IMR-90 (cell line): ENCODE measurements at regions not wholly inside any gene's neighbourhood (a gene's known extent, or its start where the extent isn't known, plus 50 kb on each side); places are given as distances from the start of the nearest gene placed in this dataset.

Source experiments
- ATAC-seq: fragments of 200-7000 bp; cut with Tn5 transposase; 2 replicates; pipeline ENCODE4 v1.9.1; 2020; ENCODE audit warnings: low read depth, mild to moderate bottlenecking, moderate library complexity
- BruUV-seq: library from RNA; stranded (reverse); fragments of 400-500 nt; replicated peaks from 2 replicates; lab custom pipeline; 2021; lab: Mats Ljungman, UMichigan
- CTCF ChIA-PET: fragments of 300-600 bp; formaldehyde crosslinking; extraction: SDS; loops from one replicate; lab custom pipeline; 2021; ENCODE audit warnings: antibody characterized with exemption; lab: Yijun Ruan, JAX
- POLR2A ChIA-PET: fragments of 300-600 bp; sonication (Branson Sonifier 250); formaldehyde crosslinking; loops from one replicate; lab custom pipeline; 2022; ENCODE audit warnings: antibody characterized with exemption; ENCODE audit not compliant: unreplicated experiment; lab: Charles Lee
- DNase-seq: peaks from one replicate; pipeline ENCODE4 v3.0.0; 2013
- H2AFZ ChIP-seq: replicated peaks from 2 replicates; pipeline ENCODE3; 2013; ENCODE audit warnings: low read length, mild to moderate bottlenecking; ENCODE audit not compliant: poor library complexity
- H2AK5ac ChIP-seq: 2 replicates; pipeline ENCODE4 v1.6.1; 2013; ENCODE audit warnings: low read depth, low read length, inconsistent platforms
- H2AK9ac ChIP-seq: replicated peaks from 2 replicates; pipeline ENCODE3; 2013; ENCODE audit warnings: mild to moderate bottlenecking, low read depth, low read length, moderate library complexity; ENCODE audit not compliant: poor library complexity
- H2BK120ac ChIP-seq: 2 replicates; pipeline ENCODE4 v1.6.1; 2013; ENCODE audit warnings: low read depth, low read length, inconsistent platforms
- H2BK15ac ChIP-seq: 3 replicates; pipeline ENCODE4 v1.6.1; 2013; ENCODE audit warnings: low read depth, low read length, inconsistent platforms
- H2BK20ac ChIP-seq: 2 replicates; pipeline ENCODE4 v1.6.1; 2013; ENCODE audit warnings: low read depth, mild to moderate bottlenecking, inconsistent platforms, low read length, moderate library complexity
- H2BK5ac ChIP-seq: 2 replicates; pipeline ENCODE4 v1.6.1; 2013; ENCODE audit warnings: mild to moderate bottlenecking, low read depth, low read length, inconsistent platforms; ENCODE audit not compliant: poor library complexity, severe bottlenecking
- H3K14ac ChIP-seq: replicated peaks from 2 replicates; pipeline ENCODE4 v1.6.1; 2013; ENCODE audit warnings: low read depth, low read length, inconsistent platforms
- H3K18ac ChIP-seq: 2 replicates; pipeline ENCODE4 v1.6.1; 2013; ENCODE audit warnings: low read depth, low read length, control low read depth
- H3K23ac ChIP-seq: 2 replicates; pipeline ENCODE4 v1.6.1; 2013; ENCODE audit warnings: low read depth, low read length, inconsistent platforms
- H3K27ac ChIP-seq: 2 replicates; pipeline ENCODE4 v1.5.1; 2013; ENCODE audit warnings: mild to moderate bottlenecking, control low read depth, low read length; ENCODE audit not compliant: insufficient read depth
- H3K27me3 ChIP-seq: 2 replicates; pipeline ENCODE4 v1.6.1; 2013; ENCODE audit warnings: low read length; ENCODE audit not compliant: control insufficient read depth, insufficient read depth
- H3K36me3 ChIP-seq: 2 replicates; pipeline ENCODE4 v1.6.1; 2013; ENCODE audit warnings: low read length, mixed read lengths; ENCODE audit not compliant: control insufficient read depth, insufficient read depth
- H3K4ac ChIP-seq: 2 replicates; pipeline ENCODE4 v1.6.1; 2013; ENCODE audit warnings: low read depth, low read length, inconsistent platforms
- H3K4me1 ChIP-seq: 2 replicates; pipeline ENCODE4 v1.6.1; 2013; ENCODE audit warnings: low read length, mixed read lengths; ENCODE audit not compliant: control insufficient read depth, insufficient read depth
- H3K4me2 ChIP-seq: 2 replicates; pipeline ENCODE4 v1.6.1; 2013; ENCODE audit warnings: low read depth, mild to moderate bottlenecking, control low read depth, low read length, moderate library complexity
- H3K4me3 ChIP-seq: 2 replicates; pipeline ENCODE4 v1.5.1; 2013; ENCODE audit warnings: low read depth, mild to moderate bottlenecking, control low read depth, low read length, moderate library complexity; ENCODE audit not compliant: insufficient read depth
- H3K56ac ChIP-seq: 2 replicates; pipeline ENCODE4 v1.6.1; 2013; ENCODE audit warnings: low read length, inconsistent platforms; ENCODE audit not compliant: insufficient read depth; ENCODE audit errors: extremely low read depth
- H3K79me1 ChIP-seq, 2 experiments: 2 replicates each; pipeline ENCODE4 v1.6.1; 2013; ENCODE audit warnings: low read length in 2 of 2, inconsistent platforms in 1 of 2, low read depth in 1 of 2
- H3K9ac ChIP-seq: 2 replicates; pipeline ENCODE4 v1.6.1; 2013; ENCODE audit warnings: low read depth, low read length, control low read depth
- H3K9me1 ChIP-seq: 2 replicates; pipeline ENCODE4 v1.6.1; 2013; ENCODE audit warnings: low read length, inconsistent platforms; ENCODE audit not compliant: insufficient read depth
- H3K9me3 ChIP-seq: 2 replicates; pipeline ENCODE4 v1.6.1; 2013; ENCODE audit warnings: low read length; ENCODE audit not compliant: control insufficient read depth, insufficient read depth
- H4K20me1 ChIP-seq: 2 replicates; pipeline ENCODE4 v1.6.1; 2013; ENCODE audit warnings: low read length, inconsistent platforms; ENCODE audit not compliant: insufficient read depth
- H4K5ac ChIP-seq: 2 replicates; pipeline ENCODE4 v1.6.1; 2013; ENCODE audit warnings: mild to moderate bottlenecking, low read depth, low read length, control low read depth
- H4K8ac ChIP-seq, 2 experiments: 2 replicates each; pipeline ENCODE4 v1.6.1; 2013; ENCODE audit warnings: low read depth in 2 of 2, low read length in 2 of 2, control low read depth in 1 of 2, inconsistent platforms in 1 of 2
- H4K91ac ChIP-seq: 2 replicates; pipeline ENCODE4 v1.6.1; 2013; ENCODE audit warnings: low read depth, low read length, inconsistent platforms; ENCODE audit not compliant: insufficient read depth
- NFE2L2 ChIP-seq: fragments of 150-350 bp; IDR thresholded peaks from 2 replicates; pipeline ENCODE4 v1.6.1; 2016; ENCODE audit warnings: low read depth, mild to moderate bottlenecking, low read length
- RCOR1 ChIP-seq: IDR thresholded peaks from 2 replicates; pipeline ENCODE4 v1.6.1; 2012; ENCODE audit warnings: mild to moderate bottlenecking, low read length, improper control_type of control experiment; ENCODE audit not compliant: insufficient replicate concordance
- WGBS, 2 experiments: methylation state at CpG; one replicate each; pipeline versions ENCODE4 v1.1.5 to v1.1.7; 2013; ENCODE audit warnings: missing lambda C conversion rate in 2 of 2; ENCODE audit not compliant: insufficient read length in 1 of 2; ENCODE audit errors: extremely low coverage in 2 of 2; 5-methylcytosine and 5-hydroxymethylcytosine counted together
- dilution Hi-C: fragments of 300-500 bp; cut with HindIII; formaldehyde crosslinking; loops from one replicate; pipeline ENCODE4 v1.14.3; 2018; ENCODE audit warnings: low sequenced_read_pairs; ENCODE audit not compliant: unreplicated experiment
- in situ Hi-C: fragments of 300-500 bp; cut with MboI; formaldehyde crosslinking; loops from 3 replicates; pipeline ENCODE4 v1.14.3; 2019; ENCODE audit warnings: low sequenced_read_pairs, inconsistent platforms, mixed read lengths
- intact Hi-C: fragments of 100-400 bp; cut with micrococcal nuclease; formaldehyde crosslinking; loops from 2 replicates; pipeline ENCODE4 v1.10.0; 2022

GRCh38 chr1:244154508-244154871 lies 103.4 kb downstream of the ZBTB18 start:
- intact Hi-C loops, result no loop called here
- in situ Hi-C loops, result no loop called here
- dilution Hi-C loops, result no loop called here
- no peaks in the 10 kb centered on the region for H3K9me3 ChIP-seq
- H4K8ac ChIP-seq, result no peak overlapping the region
- no peak overlapping the region for H3K56ac ChIP-seq
- no peak overlapping the region for H3K4ac ChIP-seq
- no peaks in the 10 kb centered on the region for H4K20me1 ChIP-seq
- no peak overlapping the region for H4K5ac ChIP-seq
- POLR2A ChIA-PET, result no interaction called here
- WGBS, 2 experiments, result no CpG with 5 or more reads among the region's 5 CpGs
- H2BK5ac ChIP-seq, result no peak overlapping the region
- no peak overlapping the region for H3K27ac ChIP-seq
- BruUV-seq, result no TSS peak
- no peak overlapping the region for H3K23ac ChIP-seq
- peaks cover 4% of the 10 kb centered on the region; the same call in 1 of the 2 replicates for H3K4me1 ChIP-seq
- H2BK20ac ChIP-seq, result no peak overlapping the region
- H3K9me1 ChIP-seq, result no peaks in the 10 kb centered on the region; the same call in 1 of the 2 replicates
- no peak overlapping the region for H2AK5ac ChIP-seq
- H2AFZ ChIP-seq, result peak overlapping the region; percentile 59
- no peak overlapping the region for H3K4me2 ChIP-seq
- no peak overlapping the region for H3K14ac ChIP-seq
- ATAC-seq (no peak), DNase-seq (no peak)
- no peaks in the 10 kb centered on the region for H3K79me1 ChIP-seq
- no peak overlapping the region for H2BK120ac ChIP-seq
- H3K9ac ChIP-seq, result no peak overlapping the region
- H2BK15ac ChIP-seq, result no peak overlapping the region
- TF ChIP-seq RCOR1 (no peak), NFE2L2 (no peak)
- H3K36me3 ChIP-seq, result no peaks in the 10 kb centered on the region
- no peak overlapping the region for H3K4me3 ChIP-seq
- H3K18ac ChIP-seq, result no peak overlapping the region
- H2AK9ac ChIP-seq, result no peak overlapping the region
- H3K27me3 ChIP-seq, result no peaks in the 10 kb centered on the region
- no peak overlapping the region for H4K91ac ChIP-seq
- CTCF ChIA-PET, result no interaction called here
